GM12878 (cell line): ENCODE measurements at regions not wholly inside any gene's neighbourhood (a gene's known extent, or its start where the extent isn't known, plus 50 kb on each side); places are given as distances from the start of the nearest gene placed in this dataset.

Source experiments
- ATAC-seq: fragments of 200-7000 bp; cut with Tn5 transposase; 3 replicates; pipeline ENCODE4 v1.9.1; 2020; ENCODE audit warnings: mild to moderate bottlenecking, moderate library complexity
- BruUV-seq: library from RNA; stranded (reverse); fragments of 400-500 nt; replicated peaks from 2 replicates; lab custom pipeline; 2021; lab: Mats Ljungman, UMichigan
- CTCF ChIA-PET: fragments of 300-600 bp; sonication (Branson Sonifier 250); formaldehyde crosslinking; extraction: SDS; loops from one replicate; lab custom pipeline; 2021; ENCODE audit warnings: inconsistent platforms; lab: Yijun Ruan, JAX
- POLR2A ChIA-PET: fragments of 350-600 bp; formaldehyde crosslinking; extraction: SDS; loops from one replicate; lab custom pipeline; 2021; ENCODE audit warnings: inconsistent platforms; lab: Charles Lee
- RAD21 ChIA-PET: fragments of 300-600 bp; sonication (Branson Sonifier 250); formaldehyde crosslinking; loops from one replicate; lab custom pipeline; 2023; ENCODE audit warnings: antibody characterized with exemption; ENCODE audit not compliant: unreplicated experiment; lab: Charles Lee
- SMC1A ChIA-PET: fragments of 300-600 bp; sonication (Branson Sonifier 250); formaldehyde crosslinking; loops from one replicate; lab custom pipeline; 2023; ENCODE audit not compliant: unreplicated experiment, uncharacterized antibody; lab: Charles Lee
- DNase-seq: peaks from one replicate; pipeline ENCODE4 v3.0.0-alpha.2; 2011; ENCODE audit warnings: low read depth, low spot score
- FAIRE-seq: peaks from 3 replicates; lab custom pipeline; 2011; peaks lifted over from hg19 to GRCh38; lab: Jason Lieb, UNC
- H2AFZ ChIP-seq: 2 replicates; pipeline ENCODE4 v1.6.0; 2011; ENCODE audit warnings: low read depth, low read length, control low read depth; ENCODE audit not compliant: control insufficient read depth
- H3K27ac ChIP-seq: 2 replicates; pipeline ENCODE4 v1.5.1; 2011; ENCODE audit warnings: control low read depth; ENCODE audit not compliant: control insufficient read depth, insufficient read depth
- H3K27me3 ChIP-seq, 2 experiments: replicated peaks in 1 of 2; 2 replicates each; pipeline versions ENCODE4 v1.6.0 to v1.6.1; 2011; ENCODE audit warnings: low read length in 1 of 2; ENCODE audit not compliant: control insufficient read depth in 2 of 2, insufficient read depth in 2 of 2
- H3K36me3 ChIP-seq, 2 experiments: 2 replicates each; pipeline ENCODE4 v1.5.1; 2011; ENCODE audit warnings: low read length in 1 of 2; ENCODE audit not compliant: control insufficient read depth in 2 of 2, insufficient read depth in 2 of 2
- H3K4me1 ChIP-seq: 2 replicates; pipeline ENCODE4 v1.6.1; 2011; ENCODE audit warnings: mild to moderate bottlenecking, low read length, moderate library complexity, mixed read lengths; ENCODE audit not compliant: control insufficient read depth, insufficient read depth
- H3K4me2 ChIP-seq: 2 replicates; pipeline ENCODE4 v1.6.0; 2011; ENCODE audit warnings: control low read depth; ENCODE audit not compliant: control insufficient read depth, insufficient read depth
- H3K4me3 ChIP-seq: fragments of 200-600 bp; sonication (generic); 2 replicates; pipeline ENCODE4 v1.5.1; 2016
- H3K79me2 ChIP-seq: 2 replicates; pipeline ENCODE4 v1.6.0; 2011; ENCODE audit warnings: low read length; ENCODE audit not compliant: control insufficient read depth, insufficient read depth
- H3K9ac ChIP-seq: 2 replicates; pipeline ENCODE4 v1.8.0; 2011; ENCODE audit warnings: low read length, control low read depth, mixed read lengths; ENCODE audit not compliant: control insufficient read depth, insufficient read depth
- H3K9me3 ChIP-seq: replicated peaks from 3 replicates; pipeline ENCODE4 v1.5.1; 2011; ENCODE audit warnings: mild to moderate bottlenecking, low read length; ENCODE audit not compliant: control insufficient read depth, insufficient read depth
- H4K20me1 ChIP-seq: 2 replicates; pipeline ENCODE4 v1.6.0; 2011; ENCODE audit not compliant: control insufficient read depth, insufficient read depth
- BCL11A ChIP-seq: IDR thresholded peaks from 2 replicates; pipeline ENCODE4 v1.6.1; 2011; ENCODE audit warnings: low read depth, low read length
- KAT2A ChIP-seq: conservative IDR thresholded peaks from 2 replicates; pipeline ENCODE4 v1.6.1; 2011; ENCODE audit warnings: low read depth, low read length; ENCODE audit not compliant: control insufficient read depth
- MEF2A ChIP-seq: IDR thresholded peaks from 2 replicates; pipeline ENCODE4 v1.6.1; 2011; ENCODE audit warnings: low read depth, mild to moderate bottlenecking, low read length, moderate library complexity; ENCODE audit not compliant: insufficient read depth
- NR2F1 ChIP-seq: fragments of 450-650 bp; conservative IDR thresholded peaks from 2 replicates; pipeline ENCODE4 v1.6.1; 2017; ENCODE audit warnings: mild to moderate bottlenecking
- PAX5 ChIP-seq: IDR thresholded peaks from 2 replicates; pipeline ENCODE4 v1.6.1; 2011; ENCODE audit warnings: low read depth, low read length, borderline replicate concordance
- RAD21 ChIP-seq: IDR thresholded peaks from 2 replicates; pipeline ENCODE4 v1.6.1; 2011; ENCODE audit warnings: mild to moderate bottlenecking, low read depth, low read length, moderate library complexity; ENCODE audit not compliant: insufficient read depth
- SMAD1 ChIP-seq: fragments of 450-650 bp; IDR thresholded peaks from 2 replicates; pipeline ENCODE4 v1.6.1; 2018; ENCODE audit warnings: mild to moderate bottlenecking, low read depth; ENCODE audit not compliant: partially characterized antibody
- SMAD5 ChIP-seq: IDR thresholded peaks from 2 replicates; pipeline ENCODE4 v1.6.1; 2016; ENCODE audit warnings: antibody characterized with exemption, low read depth
- SRF ChIP-seq, 2 experiments: IDR thresholded peaks; 2 replicates each; pipeline ENCODE4 v1.6.1; 2011; ENCODE audit warnings: low read depth in 2 of 2, low read length in 2 of 2, mild to moderate bottlenecking in 1 of 2, moderate library complexity in 1 of 2
- STAT1 ChIP-seq: fragments of 450-650 bp; conservative IDR thresholded peaks from 2 replicates; pipeline ENCODE4 v1.6.1; 2014; ENCODE audit warnings: antibody characterized with exemption, mild to moderate bottlenecking
- YBX1 ChIP-seq: fragments of 450-650 bp; IDR thresholded peaks from 2 replicates; pipeline ENCODE4 v1.6.1; 2016; ENCODE audit warnings: antibody characterized with exemption
- ZBED1 ChIP-seq: IDR thresholded peaks from 2 replicates; pipeline ENCODE4 v1.6.1; 2016; ENCODE audit warnings: borderline replicate concordance
- ZNF384 ChIP-seq: IDR thresholded peaks from 2 replicates; pipeline ENCODE4 v1.6.1; 2012; ENCODE audit warnings: low read depth, mild to moderate bottlenecking, low read length, improper control_type of control experiment, borderline replicate concordance
- WGBS: methylation state at CpG from one replicate; pipeline ENCODE4 v1.1.6; 2016; ENCODE audit warnings: low lambda C conversion rate; ENCODE audit not compliant: insufficient replicate concordance, insufficient coverage; ENCODE audit errors: missing lambda C conversion rate; 5-methylcytosine and 5-hydroxymethylcytosine counted together
- in situ Hi-C: fragments of 300-500 bp; cut with MboI; formaldehyde crosslinking; loops from 9 replicates; pipeline ENCODE4 v1.14.3; 2018; ENCODE audit warnings: mixed read lengths
- intact Hi-C: fragments of 100-400 bp; cut with micrococcal nuclease; formaldehyde crosslinking; loops from one replicate; pipeline ENCODE4 v1.14.2; 2022; ENCODE audit not compliant: unreplicated experiment
- TF ChIP-seq, protein P1 (sequence below): IDR thresholded peaks from 2 replicates; pipeline ENCODE4 v1.6.1; 2012; ENCODE audit warnings: low read depth, low read length, improper control_type of control experiment
- TF ChIP-seq, protein P2 (sequence below): fragments of 450-650 bp; IDR thresholded peaks from 2 replicates; pipeline ENCODE4 v1.6.1; 2018; ENCODE audit warnings: mild to moderate bottlenecking, low read depth, moderate library complexity; ENCODE audit not compliant: partially characterized antibody
- TF ChIP-seq, protein P3 (sequence below): fragments of 450-650 bp; IDR thresholded peaks from 2 replicates; pipeline ENCODE4 v1.6.1; 2017; ENCODE audit warnings: mild to moderate bottlenecking, moderate library complexity
- TF ChIP-seq, protein P4 (sequence below): IDR thresholded peaks from 2 replicates; pipeline ENCODE4 v1.6.1; 2011; ENCODE audit warnings: low read depth, mild to moderate bottlenecking, low read length, moderate library complexity, borderline replicate concordance; ENCODE audit errors: extremely low read depth

DNA sequence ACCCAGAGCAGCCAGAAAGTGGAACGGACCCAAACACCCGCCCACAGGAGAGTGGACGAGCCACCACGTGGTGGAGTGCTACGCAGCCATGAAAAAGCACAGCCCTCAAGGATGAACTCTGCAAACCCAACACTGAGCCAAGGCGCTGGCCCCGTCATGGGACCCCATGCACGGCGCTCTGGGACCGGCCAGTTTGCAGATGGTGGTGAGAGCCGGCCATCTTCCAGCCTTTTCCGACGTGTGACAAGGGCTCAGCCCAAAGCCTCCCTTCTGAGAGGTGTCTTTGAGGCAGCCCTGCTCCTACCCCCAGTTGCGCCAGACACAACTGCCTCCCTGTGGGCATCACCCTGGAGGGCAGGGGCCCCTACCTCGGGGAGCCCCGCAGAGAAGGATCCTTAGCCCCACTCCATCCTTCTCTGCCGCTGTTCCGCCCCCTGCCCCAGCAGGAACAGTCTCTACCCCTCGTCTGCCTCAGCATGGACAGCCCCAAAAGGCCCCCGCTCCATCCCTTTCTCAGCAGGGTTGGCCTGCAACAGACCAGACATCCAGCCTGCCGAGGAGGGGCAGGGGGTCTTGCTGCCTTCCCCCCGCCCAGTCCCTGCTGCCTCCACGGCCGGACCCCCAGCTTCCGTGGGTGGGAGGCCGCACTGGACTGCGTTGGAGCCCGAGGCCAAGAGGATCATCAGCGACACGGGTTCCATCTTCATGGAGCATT, 75.7 kb downstream of the MICALL2 start:
- H3K4me3 ChIP-seq, result no peak overlapping the region
- in situ Hi-C loops, result no loop called here
- POLR2A ChIA-PET, result no interaction called here
- H3K4me2 ChIP-seq, result no peak overlapping the region
- RAD21 ChIA-PET, result no interaction called here
- no peak overlapping the region for H3K27ac ChIP-seq
- WGBS, result 63% methylated on average over 25 of the region's 30 CpGs
- CTCF ChIA-PET, result no interaction called here
- H3K9ac ChIP-seq, result no peak overlapping the region
- ATAC-seq (no peak), DNase-seq (no peak), FAIRE-seq (no peak)
- no peaks in the 10 kb centered on the region for H3K9me3 ChIP-seq
- H3K79me2 ChIP-seq, result no peaks in the 10 kb centered on the region
- H3K27me3 ChIP-seq, result no peaks in the 10 kb centered on the region
- no TSS peak for BruUV-seq
- no peaks in the 10 kb centered on the region for H3K4me1 ChIP-seq
- TF ChIP-seq SMAD1, result no peak
- no peak for TF ChIP-seq STAT1
- no peak for TF ChIP-seq ZBED1
- no peak for TF ChIP-seq SMAD5
- no peak for TF ChIP-seq KAT2A
- TF ChIP-seq YBX1, result no peak
- no peak for TF ChIP-seq MEF2A
- TF ChIP-seq, protein P1, sequence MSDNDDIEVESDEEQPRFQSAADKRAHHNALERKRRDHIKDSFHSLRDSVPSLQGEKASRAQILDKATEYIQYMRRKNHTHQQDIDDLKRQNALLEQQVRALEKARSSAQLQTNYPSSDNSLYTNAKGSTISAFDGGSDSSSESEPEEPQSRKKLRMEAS, result no peak
- no peak for TF ChIP-seq BCL11A
- TF ChIP-seq, protein P2, sequence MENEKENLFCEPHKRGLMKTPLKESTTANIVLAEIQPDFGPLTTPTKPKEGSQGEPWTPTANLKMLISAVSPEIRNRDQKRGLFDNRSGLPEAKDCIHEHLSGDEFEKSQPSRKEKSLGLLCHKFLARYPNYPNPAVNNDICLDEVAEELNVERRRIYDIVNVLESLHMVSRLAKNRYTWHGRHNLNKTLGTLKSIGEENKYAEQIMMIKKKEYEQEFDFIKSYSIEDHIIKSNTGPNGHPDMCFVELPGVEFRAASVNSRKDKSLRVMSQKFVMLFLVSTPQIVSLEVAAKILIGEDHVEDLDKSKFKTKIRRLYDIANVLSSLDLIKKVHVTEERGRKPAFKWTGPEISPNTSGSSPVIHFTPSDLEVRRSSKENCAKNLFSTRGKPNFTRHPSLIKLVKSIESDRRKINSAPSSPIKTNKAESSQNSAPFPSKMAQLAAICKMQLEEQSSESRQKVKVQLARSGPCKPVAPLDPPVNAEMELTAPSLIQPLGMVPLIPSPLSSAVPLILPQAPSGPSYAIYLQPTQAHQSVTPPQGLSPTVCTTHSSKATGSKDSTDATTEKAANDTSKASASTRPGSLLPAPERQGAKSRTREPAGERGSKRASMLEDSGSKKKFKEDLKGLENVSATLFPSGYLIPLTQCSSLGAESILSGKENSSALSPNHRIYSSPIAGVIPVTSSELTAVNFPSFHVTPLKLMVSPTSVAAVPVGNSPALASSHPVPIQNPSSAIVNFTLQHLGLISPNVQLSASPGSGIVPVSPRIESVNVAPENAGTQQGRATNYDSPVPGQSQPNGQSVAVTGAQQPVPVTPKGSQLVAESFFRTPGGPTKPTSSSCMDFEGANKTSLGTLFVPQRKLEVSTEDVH, result no peak
- no peak for TF ChIP-seq PAX5
- TF ChIP-seq, protein P3, sequence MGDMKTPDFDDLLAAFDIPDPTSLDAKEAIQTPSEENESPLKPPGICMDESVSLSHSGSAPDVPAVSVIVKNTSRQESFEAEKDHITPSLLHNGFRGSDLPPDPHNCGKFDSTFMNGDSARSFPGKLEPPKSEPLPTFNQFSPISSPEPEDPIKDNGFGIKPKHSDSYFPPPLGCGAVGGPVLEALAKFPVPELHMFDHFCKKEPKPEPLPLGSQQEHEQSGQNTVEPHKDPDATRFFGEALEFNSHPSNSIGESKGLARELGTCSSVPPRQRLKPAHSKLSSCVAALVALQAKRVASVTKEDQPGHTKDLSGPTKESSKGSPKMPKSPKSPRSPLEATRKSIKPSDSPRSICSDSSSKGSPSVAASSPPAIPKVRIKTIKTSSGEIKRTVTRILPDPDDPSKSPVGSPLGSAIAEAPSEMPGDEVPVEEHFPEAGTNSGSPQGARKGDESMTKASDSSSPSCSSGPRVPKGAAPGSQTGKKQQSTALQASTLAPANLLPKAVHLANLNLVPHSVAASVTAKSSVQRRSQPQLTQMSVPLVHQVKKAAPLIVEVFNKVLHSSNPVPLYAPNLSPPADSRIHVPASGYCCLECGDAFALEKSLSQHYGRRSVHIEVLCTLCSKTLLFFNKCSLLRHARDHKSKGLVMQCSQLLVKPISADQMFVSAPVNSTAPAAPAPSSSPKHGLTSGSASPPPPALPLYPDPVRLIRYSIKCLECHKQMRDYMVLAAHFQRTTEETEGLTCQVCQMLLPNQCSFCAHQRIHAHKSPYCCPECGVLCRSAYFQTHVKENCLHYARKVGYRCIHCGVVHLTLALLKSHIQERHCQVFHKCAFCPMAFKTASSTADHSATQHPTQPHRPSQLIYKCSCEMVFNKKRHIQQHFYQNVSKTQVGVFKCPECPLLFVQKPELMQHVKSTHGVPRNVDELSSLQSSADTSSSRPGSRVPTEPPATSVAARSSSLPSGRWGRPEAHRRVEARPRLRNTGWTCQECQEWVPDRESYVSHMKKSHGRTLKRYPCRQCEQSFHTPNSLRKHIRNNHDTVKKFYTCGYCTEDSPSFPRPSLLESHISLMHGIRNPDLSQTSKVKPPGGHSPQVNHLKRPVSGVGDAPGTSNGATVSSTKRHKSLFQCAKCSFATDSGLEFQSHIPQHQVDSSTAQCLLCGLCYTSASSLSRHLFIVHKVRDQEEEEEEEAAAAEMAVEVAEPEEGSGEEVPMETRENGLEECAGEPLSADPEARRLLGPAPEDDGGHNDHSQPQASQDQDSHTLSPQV, result no peak
- no peak for TF ChIP-seq NR2F1
- no peak for TF ChIP-seq ZNF384
- no peak for TF ChIP-seq SRF (IDR thresholded peaks at IDR 0.05; ENCODE audit: low read depth in 2 of 2, low read length in 2 of 2)
- TF ChIP-seq, protein P4, sequence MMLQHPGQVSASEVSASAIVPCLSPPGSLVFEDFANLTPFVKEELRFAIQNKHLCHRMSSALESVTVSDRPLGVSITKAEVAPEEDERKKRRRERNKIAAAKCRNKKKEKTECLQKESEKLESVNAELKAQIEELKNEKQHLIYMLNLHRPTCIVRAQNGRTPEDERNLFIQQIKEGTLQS, result no peak
- no peak for TF ChIP-seq RAD21
- intact Hi-C loops, result no loop called here
- no peak overlapping the region for H2AFZ ChIP-seq
- H3K36me3 ChIP-seq, result no peaks in the 10 kb centered on the region
- no peaks in the 10 kb centered on the region for H4K20me1 ChIP-seq
- SMC1A ChIA-PET, result no interaction called here
